Spleen (tissue), 11 donors: ENCODE measurements at regions not wholly inside any gene's neighbourhood (a gene's known extent, or its start where the extent isn't known, plus 50 kb on each side); places are given as distances from the start of the nearest gene placed in this dataset.

Experiments used
- DNase-seq: peaks from one replicate; pipeline ENCODE4 v3.0.0-alpha.2; 2020
- H3K27ac ChIP-seq, 8 donors: fragments of 200-600 bp; sonication (generic) in 7 of 8; 1 replicate in 4 of 8; 2 replicates in 4 of 8; pipeline versions ENCODE4 v1.5.0 to v1.8.0; 2016 to 2021; ENCODE audit warnings: inconsistent platforms in 4 of 8, mild to moderate bottlenecking in 4 of 8, moderate library complexity in 1 of 8
- H3K27me3 ChIP-seq, 7 donors: fragments of 200-600 bp; sonication (generic) in 6 of 7; replicated peaks in 1 of 7; 1 replicate in 4 of 7; 2 replicates in 3 of 7; pipeline versions ENCODE4 v1.5.0 to v1.8.0; 2016 to 2021; ENCODE audit warnings: inconsistent platforms in 3 of 7, mild to moderate bottlenecking in 1 of 7
- H3K36me3 ChIP-seq, 6 donors: fragments of 200-600 bp; sonication (generic) in 5 of 6; 1 replicate in 4 of 6; 2 replicates in 2 of 6; pipeline versions ENCODE4 v1.5.0 to v1.8.0; 2016 to 2021; ENCODE audit warnings: inconsistent platforms in 2 of 6
- H3K4me1 ChIP-seq, 6 donors: fragments of 200-600 bp; sonication (generic) in 5 of 6; 1 replicate in 3 of 6; 2 replicates in 3 of 6; pipeline versions ENCODE4 v1.5.0 to v1.8.0; 2016 to 2021; ENCODE audit warnings: inconsistent platforms in 3 of 6
- H3K4me3 ChIP-seq, 8 donors: fragments of 200-600 bp; sonication (generic) in 7 of 8; 1 replicate in 4 of 8; 2 replicates in 4 of 8; pipeline versions ENCODE4 v1.5.0 to v1.8.0; 2016 to 2021; ENCODE audit warnings: inconsistent platforms in 4 of 8, mild to moderate bottlenecking in 4 of 8, moderate library complexity in 2 of 8
- H3K9me3 ChIP-seq, 8 donors: fragments of 200-600 bp; sonication (generic) in 7 of 8; 1 replicate in 4 of 8; 2 replicates in 4 of 8; pipeline versions ENCODE4 v1.5.0 to v1.8.0; 2016 to 2021; ENCODE audit warnings: inconsistent platforms in 4 of 8
- POLR2A ChIP-seq, 3 donors: fragments of 450-650 bp; IDR thresholded peaks; one replicate each; pipeline ENCODE4 v1.5.1; 2017; ENCODE audit warnings: antibody characterized with exemption in 3 of 3, mild to moderate bottlenecking in 1 of 3
- POLR2AphosphoS5 ChIP-seq, 3 donors: sonication (generic); formaldehyde crosslinking; IDR thresholded peaks; one replicate each; pipeline ENCODE4 v1.5.1; 2017; ENCODE audit warnings: antibody characterized with exemption in 3 of 3
- WGBS, 5 donors: extraction: QIAGEN DNeasy Blood & Tissue Kit in 3 of 5; methylation state at CpG; one replicate each; pipeline versions ENCODE4 v1.1.5 to v1.1.7; 2013 to 2018; 5-methylcytosine and 5-hydroxymethylcytosine counted together
- intact Hi-C: fragments of 100-400 bp; cut with DNase I; formaldehyde crosslinking; loops from one replicate; pipeline ENCODE4 v1.15.0; 2023; ENCODE audit warnings: low total_unique reads
- TF ChIP-seq, protein P1 (sequence below), 11 experiments: fragments of 200-600 bp in 7 of 11; fragments of 450-650 bp in 4 of 11; sonication (generic) in 4 of 11; IDR thresholded peaks in 8 of 11; conservative IDR thresholded peaks in 3 of 11; 1 replicate in 7 of 11; 2 replicates in 4 of 11; pipeline versions ENCODE4 v1.4.0 to v1.8.0; 2016 to 2021; ENCODE audit warnings: antibody characterized with exemption in 11 of 11, inconsistent platforms in 4 of 11, mild to moderate bottlenecking in 1 of 11
- donor health status: healthy with polysubstance abuse.
- donor health status: DM: no; HTN: no; CAD: no; lungs with moderate emphysema.
- donor health status: DM: no; HTN: no; CAD: no.
- donor health status: Bipolar disorder and iron deficiency.
- donor health status: healthy.
- donor health status: DM: no; HTN: no; CAD: no.
- donor health status: DM: yes; HTN: yes; CAD: no.

DNA sequence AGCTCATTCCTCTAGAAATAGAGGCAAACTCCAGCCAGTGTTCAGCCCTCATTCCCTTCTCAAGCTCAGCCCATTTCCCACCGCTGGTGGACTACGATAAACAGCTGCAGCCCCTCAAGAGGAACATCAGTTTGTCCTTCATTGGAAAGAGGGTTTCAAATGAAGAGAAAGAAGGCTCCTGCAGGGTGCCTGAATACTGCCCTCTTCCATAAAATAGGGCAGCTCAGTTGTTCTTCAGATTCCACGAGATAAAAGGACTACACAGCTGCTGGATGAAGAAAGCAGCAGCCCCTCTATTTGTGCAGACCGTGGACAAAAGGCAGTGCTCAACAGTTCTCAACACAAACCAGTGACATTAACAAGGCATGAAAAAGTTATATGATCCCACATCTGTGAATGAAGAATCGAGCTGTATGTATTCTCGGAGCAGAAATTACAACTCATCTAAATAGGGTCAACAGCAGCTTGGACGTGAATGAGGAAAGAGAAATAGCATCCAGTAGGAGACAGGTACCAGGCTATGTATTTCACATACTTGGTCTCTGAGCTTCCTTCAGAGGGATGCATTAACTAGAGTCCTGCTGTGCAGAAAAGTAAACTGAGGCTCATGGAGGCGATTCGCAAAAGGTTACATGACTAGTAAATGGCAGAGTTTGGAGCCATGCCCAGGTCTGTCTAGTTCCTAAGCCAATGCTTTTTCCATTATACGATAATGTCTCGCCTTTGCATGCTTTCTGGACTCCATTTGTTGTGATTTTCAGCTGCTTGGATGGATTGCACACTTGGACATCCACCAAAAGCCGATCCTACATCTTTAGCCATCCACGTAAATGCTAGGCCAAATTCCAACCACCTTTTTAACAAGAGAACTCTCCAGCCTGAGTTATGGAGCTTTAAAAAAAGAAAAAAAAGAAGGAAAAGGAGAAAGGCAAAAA, 301.2 kb upstream of the PPARGC1A start:
- Histone ChIP-seq H3K9me3 (no peaks in the 10 kb centered on the region), H3K4me1 (no peaks in the 10 kb centered on the region), H3K27me3 (no peaks in the 10 kb centered on the region), H3K27ac (no peak overlapping the region), H3K36me3 (no peaks in the 10 kb centered on the region), H3K4me3 (no peak overlapping the region)
- intact Hi-C loops, result no loop called here
- no peak for DNase-seq
- WGBS, 5 donors, result 75 to 87% (median 85%) methylated on average over 13 of the region's 13 CpGs
- TF ChIP-seq POLR2AphosphoS5 (IDR thresholded peaks at IDR 0.05) (no peak), POLR2A (IDR thresholded peaks at IDR 0.05) (no peak)
- TF ChIP-seq, protein P1, sequence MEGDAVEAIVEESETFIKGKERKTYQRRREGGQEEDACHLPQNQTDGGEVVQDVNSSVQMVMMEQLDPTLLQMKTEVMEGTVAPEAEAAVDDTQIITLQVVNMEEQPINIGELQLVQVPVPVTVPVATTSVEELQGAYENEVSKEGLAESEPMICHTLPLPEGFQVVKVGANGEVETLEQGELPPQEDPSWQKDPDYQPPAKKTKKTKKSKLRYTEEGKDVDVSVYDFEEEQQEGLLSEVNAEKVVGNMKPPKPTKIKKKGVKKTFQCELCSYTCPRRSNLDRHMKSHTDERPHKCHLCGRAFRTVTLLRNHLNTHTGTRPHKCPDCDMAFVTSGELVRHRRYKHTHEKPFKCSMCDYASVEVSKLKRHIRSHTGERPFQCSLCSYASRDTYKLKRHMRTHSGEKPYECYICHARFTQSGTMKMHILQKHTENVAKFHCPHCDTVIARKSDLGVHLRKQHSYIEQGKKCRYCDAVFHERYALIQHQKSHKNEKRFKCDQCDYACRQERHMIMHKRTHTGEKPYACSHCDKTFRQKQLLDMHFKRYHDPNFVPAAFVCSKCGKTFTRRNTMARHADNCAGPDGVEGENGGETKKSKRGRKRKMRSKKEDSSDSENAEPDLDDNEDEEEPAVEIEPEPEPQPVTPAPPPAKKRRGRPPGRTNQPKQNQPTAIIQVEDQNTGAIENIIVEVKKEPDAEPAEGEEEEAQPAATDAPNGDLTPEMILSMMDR (IDR thresholded peaks at IDR 0.05 in 8 of 11, conservative IDR thresholded peaks at IDR 0.05 in 3 of 11), result no peak

DNA sequence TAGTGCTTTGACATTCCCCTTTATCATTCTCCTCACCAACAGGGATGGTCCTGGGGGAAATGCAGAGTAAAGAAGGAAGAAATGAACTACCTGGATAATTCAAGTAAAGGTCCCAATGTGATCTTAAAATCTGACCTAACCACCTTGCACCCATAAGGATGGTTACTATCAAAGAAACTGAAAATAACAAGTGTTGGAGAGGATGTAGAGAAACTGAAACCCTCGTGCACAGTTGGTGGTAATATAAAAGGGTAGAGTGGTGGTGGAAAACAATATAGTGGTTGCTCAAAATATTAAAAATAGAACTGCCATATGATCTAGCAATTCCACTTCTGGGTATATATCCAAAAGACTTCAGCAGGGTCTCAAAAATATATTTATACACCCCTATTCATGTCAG, 298.6 kb upstream of the PPARGC1A start:
- H3K36me3 ChIP-seq, result no peaks in the 10 kb centered on the region
- H3K4me1 ChIP-seq, result no peaks in the 10 kb centered on the region
- H3K4me3 ChIP-seq, result no peak overlapping the region
- no peak for DNase-seq
- WGBS, 5 donors, result 57 to 76% (median 71%) methylated on average over 1 of the region's 1 CpG
- no peaks in the 10 kb centered on the region for H3K27me3 ChIP-seq
- H3K27ac ChIP-seq, result no peak overlapping the region
- intact Hi-C loops, result no loop called here
- TF ChIP-seq POLR2A (IDR thresholded peaks at IDR 0.05) (no peak), POLR2AphosphoS5 (IDR thresholded peaks at IDR 0.05) (no peak)
- TF ChIP-seq, protein P1 (IDR thresholded peaks at IDR 0.05 in 8 of 11, conservative IDR thresholded peaks at IDR 0.05 in 3 of 11), result no peak
- H3K9me3 ChIP-seq, result no peaks in the 10 kb centered on the region

DNA sequence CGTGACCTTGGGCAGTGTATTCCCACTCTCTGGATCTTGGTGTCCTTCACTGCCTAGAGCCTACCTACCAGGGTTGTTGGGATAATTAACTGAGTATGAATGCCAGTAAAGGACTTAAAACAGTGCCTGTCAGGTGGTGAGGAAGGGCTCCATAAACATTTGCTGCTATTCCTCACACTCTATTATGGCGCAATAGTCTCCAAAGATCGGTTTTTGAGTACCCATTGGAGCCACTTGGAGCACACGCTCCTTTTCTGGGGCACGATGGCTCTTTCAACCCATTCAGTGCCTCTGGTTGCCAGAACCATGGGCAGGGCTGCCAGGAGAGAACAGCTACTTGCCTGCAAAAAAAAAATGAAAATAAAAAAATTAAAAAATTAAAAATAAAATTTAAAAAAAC, 296.6 kb upstream of the PPARGC1A start:
- no peaks in the 10 kb centered on the region for H3K27me3 ChIP-seq
- TF ChIP-seq, protein P1 (IDR thresholded peaks at IDR 0.05 in 8 of 11, conservative IDR thresholded peaks at IDR 0.05 in 3 of 11), result no peak
- TF ChIP-seq POLR2AphosphoS5 (IDR thresholded peaks at IDR 0.05), result no peak
- TF ChIP-seq POLR2A (IDR thresholded peaks at IDR 0.05), result no peak
- no peaks in the 10 kb centered on the region for H3K4me1 ChIP-seq
- H3K9me3 ChIP-seq, result no peaks in the 10 kb centered on the region
- H3K4me3 ChIP-seq, result no peak overlapping the region
- H3K27ac ChIP-seq, result no peak overlapping the region
- no peak for DNase-seq
- intact Hi-C loops, result no loop called here
- no peaks in the 10 kb centered on the region for H3K36me3 ChIP-seq
- 82 to 92% (median 85%) methylated on average over 5 of the region's 5 CpGs for WGBS, 5 donors

DNA sequence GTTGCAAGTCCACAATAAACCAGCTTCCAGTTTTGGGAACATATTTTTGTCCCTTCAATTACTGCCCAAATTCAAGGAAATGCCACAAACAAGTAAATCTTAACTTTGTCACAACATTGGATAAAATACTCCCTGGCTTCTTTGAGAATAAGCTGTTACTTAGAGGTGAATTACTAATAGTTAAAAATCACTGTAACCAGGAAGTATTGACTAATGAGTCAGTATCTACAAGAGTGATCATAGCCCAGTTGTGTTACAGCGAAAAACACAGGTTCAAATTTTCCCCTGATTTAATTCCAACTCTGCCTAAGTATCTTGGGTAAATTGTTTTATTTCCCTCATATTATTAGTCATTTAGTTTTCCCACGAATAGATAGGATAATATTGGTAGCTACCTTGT, 291.2 kb upstream of the PPARGC1A start:
- intact Hi-C loops, result no loop called here
- Histone ChIP-seq H3K9me3 (peaks cover 0 to 3% (median 0%) of the 10 kb centered on the region in 8 donors), H3K27me3 (no peaks in the 10 kb centered on the region), H3K27ac (no peak overlapping the region), H3K4me3 (no peak overlapping the region), H3K36me3 (no peaks in the 10 kb centered on the region), H3K4me1 (no peaks in the 10 kb centered on the region)
- no peak for DNase-seq
- TF ChIP-seq, protein P1 (IDR thresholded peaks at IDR 0.05 in 8 of 11, conservative IDR thresholded peaks at IDR 0.05 in 3 of 11), result no peak
- TF ChIP-seq POLR2A (IDR thresholded peaks at IDR 0.05), result no peak
- no peak for TF ChIP-seq POLR2AphosphoS5 (IDR thresholded peaks at IDR 0.05)
- WGBS, 5 donors, result 70 to 76% (median 75%) methylated on average over 2 of the region's 2 CpGs
